ENCODE measurements at regions not wholly inside any gene's neighbourhood (a gene's known extent, or its start where the extent isn't known, plus 50 kb on each side); places are given as distances from the start of the nearest gene placed in this dataset.

- Histone ChIP-seq H3K4me3 (no peak overlapping the region), H3K36me3 (no peaks in the 10 kb centered on the region), H3K4me2 (no peak overlapping the region), H4K20me1 (ENCODE audit: low read depth) (no peaks in the 10 kb centered on the region), H2AFZ (replicated peaks) (no peak overlapping the region), H3K4me1 (no peaks in the 10 kb centered on the region), H3K27ac (no peak overlapping the region), H3K27me3 (no peaks in the 10 kb centered on the region), H3K9me3 (ENCODE audit: low read depth) (no peaks in the 10 kb centered on the region), H3K9ac (no peak overlapping the region), H3F3A (ENCODE audit: low read depth) (no peaks in the 10 kb centered on the region), H3K79me2 (ENCODE audit: low read depth) (no peaks in the 10 kb centered on the region)
- H3K9me3 Mint-ChIP-seq: peaks cover 11% of the 10 kb centered on the region
- H3K27ac Mint-ChIP-seq: no peak overlapping the region
- no peaks in the 10 kb centered on the region for H3K27me3 Mint-ChIP-seq (ENCODE audit: insufficient read depth, low read depth)
- no peak overlapping the region for H3K4me3 Mint-ChIP-seq
- H3K4me1 Mint-ChIP-seq: no peaks in the 10 kb centered on the region
- TF ChIP-seq EZH2phosphoT487 (IDR thresholded peaks at IDR 0.05) (no peak), CTCF (IDR thresholded peaks at IDR 0.05) (no peak), EZH2 (IDR thresholded peaks at IDR 0.05) (no peak)
- no peaks in the 10 kb centered on the region for H3K36me3 Mint-ChIP-seq
- DNase-seq (ENCODE audit: low spot score): no peak
Observed at GRCh38 chr12:85659754-85660530, 176.3 kb downstream of the RASSF9 start.

GRCh38 chr12:85661461-85662206 lies 174.6 kb downstream of the RASSF9 start:
- Mint-ChIP-seq H3K4me3 (no peak overlapping the region), H3K27me3 (ENCODE audit: insufficient read depth, low read depth) (no peaks in the 10 kb centered on the region), H3K9me3 (peaks cover 11% of the 10 kb centered on the region), H3K4me1 (no peaks in the 10 kb centered on the region), H3K27ac (no peak overlapping the region), H3K36me3 (no peaks in the 10 kb centered on the region)
- Histone ChIP-seq H4K20me1 (ENCODE audit: low read depth) (no peaks in the 10 kb centered on the region), H3K36me3 (no peaks in the 10 kb centered on the region), H3K4me2 (no peak overlapping the region), H3K4me3 (no peak overlapping the region), H2AFZ (replicated peaks) (no peak overlapping the region), H3K27ac (no peak overlapping the region), H3K27me3 (no peaks in the 10 kb centered on the region), H3K9me3 (ENCODE audit: low read depth) (no peaks in the 10 kb centered on the region), H3F3A (ENCODE audit: low read depth) (no peaks in the 10 kb centered on the region), H3K4me1 (no peaks in the 10 kb centered on the region), H3K9ac (no peak overlapping the region), H3K79me2 (ENCODE audit: low read depth) (no peaks in the 10 kb centered on the region)
- no peak for DNase-seq (ENCODE audit: low spot score)
- TF ChIP-seq EZH2 (IDR thresholded peaks at IDR 0.05) (no peak), CTCF (IDR thresholded peaks at IDR 0.05) (no peak), EZH2phosphoT487 (IDR thresholded peaks at IDR 0.05) (no peak)

GRCh38 chr12:85662207-85662602 lies 174.0 kb downstream of the RASSF9 start:
- Histone ChIP-seq H3K4me3 (no peak overlapping the region), H3K9me3 (ENCODE audit: low read depth) (no peaks in the 10 kb centered on the region), H3F3A (ENCODE audit: low read depth) (no peaks in the 10 kb centered on the region), H3K9ac (no peak overlapping the region), H4K20me1 (ENCODE audit: low read depth) (no peaks in the 10 kb centered on the region), H3K27me3 (no peaks in the 10 kb centered on the region), H3K27ac (no peak overlapping the region), H3K4me2 (no peak overlapping the region), H3K4me1 (no peaks in the 10 kb centered on the region), H2AFZ (replicated peaks) (no peak overlapping the region), H3K79me2 (ENCODE audit: low read depth) (no peaks in the 10 kb centered on the region), H3K36me3 (no peaks in the 10 kb centered on the region)
- H3K9me3 Mint-ChIP-seq: peaks cover 11% of the 10 kb centered on the region
- H3K4me3 Mint-ChIP-seq: no peak overlapping the region
- TF ChIP-seq CTCF (IDR thresholded peaks at IDR 0.05) (no peak), EZH2phosphoT487 (IDR thresholded peaks at IDR 0.05) (no peak), EZH2 (IDR thresholded peaks at IDR 0.05) (no peak)
- DNase-seq (ENCODE audit: low spot score): no peak
- H3K27me3 Mint-ChIP-seq (ENCODE audit: insufficient read depth, low read depth): no peaks in the 10 kb centered on the region
- H3K36me3 Mint-ChIP-seq: no peaks in the 10 kb centered on the region
- H3K27ac Mint-ChIP-seq: no peak overlapping the region
- H3K4me1 Mint-ChIP-seq: no peaks in the 10 kb centered on the region

All from neural progenitor cell (in vitro differentiated cells).